ENCODE measurements at regions not wholly inside any gene's neighbourhood (a gene's known extent, or its start where the extent isn't known, plus 50 kb on each side); places are given as distances from the start of the nearest gene placed in this dataset.

DNA sequence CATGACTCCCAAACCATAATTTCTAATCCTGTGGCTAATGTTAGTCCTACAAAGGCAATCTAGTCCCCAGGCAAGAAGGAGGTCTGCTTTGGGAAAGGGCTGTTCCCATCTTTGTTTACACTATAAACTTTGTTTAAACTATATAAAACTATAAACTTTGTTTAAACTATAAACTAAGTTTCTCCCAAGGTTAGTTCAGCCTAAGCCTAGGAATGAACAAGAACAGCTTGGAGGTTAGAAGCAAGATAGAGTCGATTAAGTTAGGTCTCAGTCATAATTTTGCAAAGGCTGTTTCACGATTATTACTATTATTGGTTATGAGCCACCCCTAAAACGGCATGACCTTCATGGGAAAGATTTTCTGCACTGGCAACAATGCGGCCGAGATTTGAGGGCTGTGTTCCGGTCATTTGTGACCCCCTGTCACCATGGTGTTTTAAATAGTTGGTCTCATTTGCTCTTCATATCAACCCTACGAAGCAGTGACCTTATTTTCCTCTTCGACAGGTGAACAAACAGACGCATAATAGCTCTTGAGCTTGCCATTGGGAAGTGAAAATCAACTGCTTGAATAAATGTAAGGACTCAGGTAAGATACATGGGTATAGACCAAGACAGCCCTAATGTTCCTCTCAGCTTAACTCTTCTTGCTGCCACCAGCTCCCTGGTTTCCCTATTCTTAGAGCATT is 322.6 kb upstream of the TMEM132C start:
- H3K27ac ChIP-seq = no peak overlapping the region
- no peaks in the 10 kb centered on the region for H3K9me3 ChIP-seq
- H3K4me3 ChIP-seq = no peak overlapping the region
- DNase-seq (no peak), ATAC-seq (no peak)
- H3K4me1 ChIP-seq = no peaks in the 10 kb centered on the region
- TF ChIP-seq, protein P1, sequence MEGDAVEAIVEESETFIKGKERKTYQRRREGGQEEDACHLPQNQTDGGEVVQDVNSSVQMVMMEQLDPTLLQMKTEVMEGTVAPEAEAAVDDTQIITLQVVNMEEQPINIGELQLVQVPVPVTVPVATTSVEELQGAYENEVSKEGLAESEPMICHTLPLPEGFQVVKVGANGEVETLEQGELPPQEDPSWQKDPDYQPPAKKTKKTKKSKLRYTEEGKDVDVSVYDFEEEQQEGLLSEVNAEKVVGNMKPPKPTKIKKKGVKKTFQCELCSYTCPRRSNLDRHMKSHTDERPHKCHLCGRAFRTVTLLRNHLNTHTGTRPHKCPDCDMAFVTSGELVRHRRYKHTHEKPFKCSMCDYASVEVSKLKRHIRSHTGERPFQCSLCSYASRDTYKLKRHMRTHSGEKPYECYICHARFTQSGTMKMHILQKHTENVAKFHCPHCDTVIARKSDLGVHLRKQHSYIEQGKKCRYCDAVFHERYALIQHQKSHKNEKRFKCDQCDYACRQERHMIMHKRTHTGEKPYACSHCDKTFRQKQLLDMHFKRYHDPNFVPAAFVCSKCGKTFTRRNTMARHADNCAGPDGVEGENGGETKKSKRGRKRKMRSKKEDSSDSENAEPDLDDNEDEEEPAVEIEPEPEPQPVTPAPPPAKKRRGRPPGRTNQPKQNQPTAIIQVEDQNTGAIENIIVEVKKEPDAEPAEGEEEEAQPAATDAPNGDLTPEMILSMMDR (IDR thresholded peaks at IDR 0.05) = no peak
- H3K36me3 ChIP-seq = no peaks in the 10 kb centered on the region
- H3K27me3 ChIP-seq = no peaks in the 10 kb centered on the region
- intact Hi-C loops (cut with DNase I) = no loop called here

DNA sequence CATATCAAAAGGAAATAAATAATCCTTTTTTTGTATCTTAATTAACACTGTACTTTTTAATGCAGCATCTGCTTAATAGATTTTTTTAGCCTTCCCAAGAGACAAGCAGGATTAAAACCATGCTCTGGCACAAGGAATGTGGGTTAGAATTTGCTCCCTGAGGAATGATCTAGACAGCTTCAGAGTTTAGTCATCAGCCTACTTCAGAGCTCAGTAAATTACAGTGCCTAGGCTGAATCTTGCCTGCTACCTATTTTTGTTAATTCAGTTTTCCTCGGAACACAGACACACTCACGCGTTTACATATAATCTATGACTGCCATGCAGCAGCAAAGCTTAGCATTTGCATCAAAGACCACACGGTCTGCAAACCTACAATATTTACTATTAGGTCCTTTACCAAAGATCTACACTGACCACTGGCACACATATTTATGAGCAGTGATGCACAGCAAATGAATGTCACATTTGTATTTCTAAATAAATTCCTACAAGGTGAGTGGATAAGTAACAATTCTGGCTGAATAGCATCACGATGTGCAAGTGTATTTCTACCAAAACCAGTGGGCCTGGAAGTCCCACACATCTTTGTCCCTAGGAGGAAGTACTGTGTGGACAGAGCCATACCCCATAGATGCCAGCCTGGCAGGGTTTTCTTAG is 309.8 kb upstream of the TMEM132C start:
- no peaks in the 10 kb centered on the region for H3K36me3 ChIP-seq
- no peak overlapping the region for H3K27ac ChIP-seq
- no peaks in the 10 kb centered on the region for H3K4me1 ChIP-seq
- H3K27me3 ChIP-seq = no peaks in the 10 kb centered on the region
- TF ChIP-seq, protein P1 (IDR thresholded peaks at IDR 0.05) = no peak
- no peaks in the 10 kb centered on the region for H3K9me3 ChIP-seq
- H3K4me3 ChIP-seq = no peak overlapping the region
- DNase-seq = no peak
- intact Hi-C loops (cut with DNase I) = no loop called here
- no peak for ATAC-seq

DNA sequence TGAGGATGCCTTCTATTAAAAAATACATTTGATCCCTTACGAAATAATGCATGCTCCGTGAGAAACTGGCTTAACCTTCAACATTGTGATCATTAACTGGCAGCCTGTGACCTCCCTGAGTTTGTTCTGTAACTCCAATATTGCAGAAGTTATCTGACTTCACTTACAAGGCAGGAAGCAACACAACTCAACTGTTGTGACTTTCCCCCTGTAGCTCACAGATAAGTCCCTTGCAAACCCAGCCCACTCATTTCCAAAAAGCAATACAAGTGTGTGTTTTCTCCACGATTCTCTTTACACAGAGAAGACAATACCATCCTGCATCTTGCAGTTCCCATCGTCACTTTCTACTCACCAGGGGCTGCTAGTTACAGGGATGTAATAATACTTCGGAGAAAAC is 304.7 kb upstream of the TMEM132C start:
- intact Hi-C loops (cut with DNase I) = no loop called here
- H3K36me3 ChIP-seq = no peaks in the 10 kb centered on the region
- no peak overlapping the region for H3K4me3 ChIP-seq
- no peak overlapping the region for H3K27ac ChIP-seq
- DNase-seq (no peak), ATAC-seq (no peak)
- H3K27me3 ChIP-seq = no peaks in the 10 kb centered on the region
- TF ChIP-seq, protein P1 (IDR thresholded peaks at IDR 0.05) = no peak
- H3K4me1 ChIP-seq = no peaks in the 10 kb centered on the region
- H3K9me3 ChIP-seq = no peaks in the 10 kb centered on the region

DNA sequence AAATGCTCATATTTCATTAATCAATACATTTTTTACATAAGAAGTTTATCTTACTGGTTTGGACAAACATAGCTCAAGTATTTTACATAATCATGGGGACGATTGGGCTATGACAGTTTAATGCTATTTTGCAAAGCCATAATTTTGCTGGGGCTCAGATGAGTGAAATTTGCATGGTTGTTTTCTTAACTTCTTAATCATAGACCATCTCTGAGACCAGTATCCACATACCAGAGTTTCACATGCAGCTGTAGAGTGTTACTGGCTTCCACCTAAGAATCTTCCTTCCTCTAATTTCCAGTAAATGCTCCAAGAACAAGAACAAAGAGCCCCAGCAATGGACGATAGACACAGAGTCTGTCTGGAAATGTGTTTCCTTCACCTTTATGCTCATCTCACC is 303.0 kb upstream of the TMEM132C start:
- no peaks in the 10 kb centered on the region for H3K9me3 ChIP-seq
- H3K27me3 ChIP-seq = no peaks in the 10 kb centered on the region
- H3K4me1 ChIP-seq = no peaks in the 10 kb centered on the region
- no peak for ATAC-seq
- no peak overlapping the region for H3K27ac ChIP-seq
- DNase-seq = no peak
- TF ChIP-seq, protein P1 (IDR thresholded peaks at IDR 0.05) = no peak
- intact Hi-C loops (cut with DNase I) = no loop called here
- no peak overlapping the region for H3K4me3 ChIP-seq
- no peaks in the 10 kb centered on the region for H3K36me3 ChIP-seq

DNA sequence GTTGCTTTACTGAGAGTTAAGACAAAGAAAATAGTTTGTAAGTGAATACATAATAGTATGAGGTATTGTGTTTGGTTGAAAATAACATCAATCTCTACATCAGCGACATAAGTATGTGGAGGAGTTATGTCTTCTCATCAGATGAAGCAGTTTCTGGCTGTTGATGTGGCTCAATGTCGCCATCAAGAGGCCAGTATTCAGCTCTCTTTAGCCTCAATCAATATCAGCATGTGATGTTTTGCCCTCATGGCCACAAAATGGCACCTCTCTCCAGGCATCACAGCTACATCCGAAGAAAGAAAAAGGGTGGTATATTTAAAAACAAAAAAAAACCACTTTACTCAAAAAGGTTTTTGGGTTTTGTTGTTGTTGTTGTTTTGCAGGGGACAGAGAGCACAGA is 302.3 kb upstream of the TMEM132C start:
- Histone ChIP-seq H3K27ac (no peak overlapping the region), H3K4me3 (no peak overlapping the region), H3K4me1 (no peaks in the 10 kb centered on the region), H3K27me3 (no peaks in the 10 kb centered on the region), H3K36me3 (no peaks in the 10 kb centered on the region), H3K9me3 (no peaks in the 10 kb centered on the region)
- intact Hi-C loops (cut with DNase I) = no loop called here
- no peak for DNase-seq
- TF ChIP-seq, protein P1 (IDR thresholded peaks at IDR 0.05) = no peak
- ATAC-seq = no peak

All from upper lobe of right lung (tissue), 1 donor.